ENCODE measurements at regions not wholly inside any gene's neighbourhood (a gene's known extent, or its start where the extent isn't known, plus 50 kb on each side); places are given as distances from the start of the nearest gene placed in this dataset.

DNA sequence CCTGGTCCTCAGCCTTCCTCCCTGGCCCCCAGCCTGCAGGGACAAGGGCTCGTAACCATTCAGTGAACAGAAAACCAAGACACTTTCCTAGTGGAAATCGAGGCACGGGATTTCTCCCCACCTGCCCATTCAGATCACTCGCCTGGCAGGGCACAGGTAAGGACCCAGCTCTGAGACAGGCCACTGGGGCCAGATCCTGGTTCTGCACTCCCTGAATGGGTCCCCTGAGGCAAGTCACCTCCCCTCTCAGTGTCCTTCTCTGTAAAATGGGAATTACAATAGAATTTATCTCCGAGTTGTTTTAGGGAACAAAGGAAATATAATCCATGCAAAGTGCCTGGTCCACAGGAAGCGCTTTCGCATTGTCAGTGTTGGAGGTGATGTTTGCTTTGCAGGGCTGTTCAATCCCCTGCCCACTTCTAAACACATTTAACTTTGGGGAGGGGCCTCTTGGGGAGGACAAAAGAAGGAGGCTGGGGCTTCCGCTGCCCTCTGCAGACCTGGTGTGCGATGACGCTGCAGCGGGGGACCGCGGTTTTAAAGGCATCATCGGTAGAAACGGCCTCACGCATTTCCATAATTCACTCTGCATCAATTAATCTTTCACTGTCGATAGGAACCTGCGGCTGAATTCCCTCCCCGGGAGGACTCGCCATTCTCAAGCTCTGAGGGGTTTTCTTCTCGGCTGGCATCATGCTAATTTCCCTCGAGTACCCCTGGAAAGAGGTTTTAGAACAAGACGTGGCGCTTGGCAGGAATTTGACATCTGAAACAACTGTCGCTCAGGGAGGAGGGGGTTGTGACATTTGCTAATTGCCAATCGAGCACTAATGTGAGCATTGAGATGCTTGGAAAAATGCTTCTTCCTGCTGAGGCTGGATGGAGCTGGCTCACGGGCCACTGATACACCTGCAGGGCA lies 70.4 kb upstream of the FGF3 start:
- H3K9me3 ChIP-seq (ENCODE audit: low read length) = no peaks in the 10 kb centered on the region
- H3K36me3 ChIP-seq (ENCODE audit: insufficient read depth, low read length) = no peaks in the 10 kb centered on the region
- TF ChIP-seq EZH2 (IDR thresholded peaks at IDR 0.05; ENCODE audit: borderline replicate concordance, low read length) = no peak
- TF ChIP-seq, protein P1, sequence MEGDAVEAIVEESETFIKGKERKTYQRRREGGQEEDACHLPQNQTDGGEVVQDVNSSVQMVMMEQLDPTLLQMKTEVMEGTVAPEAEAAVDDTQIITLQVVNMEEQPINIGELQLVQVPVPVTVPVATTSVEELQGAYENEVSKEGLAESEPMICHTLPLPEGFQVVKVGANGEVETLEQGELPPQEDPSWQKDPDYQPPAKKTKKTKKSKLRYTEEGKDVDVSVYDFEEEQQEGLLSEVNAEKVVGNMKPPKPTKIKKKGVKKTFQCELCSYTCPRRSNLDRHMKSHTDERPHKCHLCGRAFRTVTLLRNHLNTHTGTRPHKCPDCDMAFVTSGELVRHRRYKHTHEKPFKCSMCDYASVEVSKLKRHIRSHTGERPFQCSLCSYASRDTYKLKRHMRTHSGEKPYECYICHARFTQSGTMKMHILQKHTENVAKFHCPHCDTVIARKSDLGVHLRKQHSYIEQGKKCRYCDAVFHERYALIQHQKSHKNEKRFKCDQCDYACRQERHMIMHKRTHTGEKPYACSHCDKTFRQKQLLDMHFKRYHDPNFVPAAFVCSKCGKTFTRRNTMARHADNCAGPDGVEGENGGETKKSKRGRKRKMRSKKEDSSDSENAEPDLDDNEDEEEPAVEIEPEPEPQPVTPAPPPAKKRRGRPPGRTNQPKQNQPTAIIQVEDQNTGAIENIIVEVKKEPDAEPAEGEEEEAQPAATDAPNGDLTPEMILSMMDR (IDR thresholded peaks at IDR 0.05; ENCODE audit: low read length) = no peak
- no peak overlapping the region for H3K4me3 ChIP-seq (ENCODE audit: low read depth, low read length, poor library complexity, severe bottlenecking)
- H3K4me1 ChIP-seq (ENCODE audit: insufficient read depth, low read length, severe bottlenecking) = no peaks in the 10 kb centered on the region
- no peak overlapping the region for H2AFZ ChIP-seq (ENCODE audit: low read length)
- no peaks in the 10 kb centered on the region for H4K20me1 ChIP-seq (ENCODE audit: insufficient read depth, low read length)
- H3K79me2 ChIP-seq (ENCODE audit: insufficient read depth, low read length) = no peaks in the 10 kb centered on the region
- H3K4me2 ChIP-seq (ENCODE audit: low read length) = no peak overlapping the region
- H3K27ac ChIP-seq (ENCODE audit: low read depth, low read length, poor library complexity, severe bottlenecking) = no peak overlapping the region
- H3F3A ChIP-seq (ENCODE audit: insufficient read depth, low read length) = no peaks in the 10 kb centered on the region
- no peaks in the 10 kb centered on the region for H3K9me2 ChIP-seq (ENCODE audit: low read depth, low read length)
- H3K9ac ChIP-seq (ENCODE audit: low read length) = no peak overlapping the region
- H3K27me3 ChIP-seq (ENCODE audit: insufficient read depth, low read length) = no peaks in the 10 kb centered on the region

DNA sequence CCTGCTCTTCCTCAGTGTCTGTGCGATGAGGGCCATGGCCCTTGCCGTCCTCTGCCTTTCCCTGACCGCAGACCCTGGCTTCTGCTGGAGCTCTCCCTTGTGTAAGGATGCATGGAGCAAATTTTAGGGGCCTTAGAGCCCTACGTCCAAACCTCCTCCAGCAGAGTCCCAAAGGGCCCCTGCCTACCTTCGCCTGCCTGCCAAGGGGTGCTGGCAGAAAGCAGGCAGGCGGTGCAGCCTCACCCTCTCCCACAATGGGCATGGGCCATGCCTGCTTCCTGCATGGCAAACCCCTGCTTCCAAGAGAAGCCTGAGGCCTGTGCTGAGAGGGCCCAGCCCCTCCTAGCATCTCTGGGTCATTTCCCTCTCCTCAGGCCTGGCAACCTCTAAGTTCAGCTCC lies 71.3 kb upstream of the FGF3 start:
- Histone ChIP-seq H3K9ac (ENCODE audit: low read length) (no peak overlapping the region), H3K27me3 (ENCODE audit: insufficient read depth, low read length) (no peaks in the 10 kb centered on the region), H2AFZ (ENCODE audit: low read length) (no peak overlapping the region), H3K27ac (ENCODE audit: low read depth, low read length, poor library complexity, severe bottlenecking) (no peak overlapping the region), H3K4me1 (ENCODE audit: insufficient read depth, low read length, severe bottlenecking) (no peaks in the 10 kb centered on the region), H3K79me2 (ENCODE audit: insufficient read depth, low read length) (no peaks in the 10 kb centered on the region), H3K9me2 (ENCODE audit: low read depth, low read length) (no peaks in the 10 kb centered on the region), H3K4me2 (ENCODE audit: low read length) (no peak overlapping the region), H3K4me3 (ENCODE audit: low read depth, low read length, poor library complexity, severe bottlenecking) (no peak overlapping the region), H4K20me1 (ENCODE audit: insufficient read depth, low read length) (no peaks in the 10 kb centered on the region), H3F3A (ENCODE audit: insufficient read depth, low read length) (no peaks in the 10 kb centered on the region), H3K9me3 (ENCODE audit: low read length) (no peaks in the 10 kb centered on the region), H3K36me3 (ENCODE audit: insufficient read depth, low read length) (no peaks in the 10 kb centered on the region)
- TF ChIP-seq, protein P1 (IDR thresholded peaks at IDR 0.05; ENCODE audit: low read length) = no peak
- no peak for TF ChIP-seq EZH2 (IDR thresholded peaks at IDR 0.05; ENCODE audit: borderline replicate concordance, low read length)

DNA sequence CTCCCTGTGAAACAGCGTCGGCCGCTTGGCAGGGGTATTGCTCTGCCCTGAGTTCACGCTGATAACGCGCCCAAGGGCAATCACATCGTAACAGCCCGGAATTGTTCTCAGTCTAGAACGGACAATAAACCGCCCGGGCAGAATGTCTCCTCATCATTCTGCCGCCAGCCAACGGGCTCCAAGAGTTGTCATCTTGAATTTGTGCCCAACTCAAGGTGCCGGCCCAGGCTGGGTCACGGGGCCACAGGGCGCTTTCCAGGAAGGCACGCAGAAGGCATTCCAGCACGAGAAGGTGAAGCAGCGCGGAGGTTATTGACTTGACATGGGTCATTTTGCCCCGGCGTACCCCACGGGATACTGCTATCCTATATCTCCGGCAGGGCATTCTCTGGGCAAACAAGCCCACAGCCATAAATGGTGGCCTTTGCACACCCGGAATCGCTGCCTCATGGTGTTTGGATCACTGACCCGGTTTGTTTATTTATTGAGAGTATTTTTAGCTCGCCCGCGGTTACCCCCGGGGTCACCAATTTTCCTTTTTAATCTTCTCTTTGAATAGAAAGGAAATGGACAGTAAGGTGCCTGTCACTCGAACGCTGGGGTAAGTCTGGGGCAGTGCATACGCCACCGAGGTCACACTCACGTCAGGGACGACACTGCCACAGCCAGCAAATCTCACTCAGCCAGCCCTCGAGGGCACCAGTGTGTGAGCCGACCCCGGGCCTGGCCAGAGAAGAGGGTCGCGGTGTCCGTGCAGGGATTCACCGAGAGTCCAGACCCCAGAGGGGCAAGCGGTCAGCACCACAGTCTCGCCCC lies 72.4 kb upstream of the FGF3 start:
- Histone ChIP-seq H3K27me3 (ENCODE audit: insufficient read depth, low read length) (no peaks in the 10 kb centered on the region), H3K36me3 (ENCODE audit: insufficient read depth, low read length) (no peaks in the 10 kb centered on the region), H3K9me3 (ENCODE audit: low read length) (no peaks in the 10 kb centered on the region), H3K9ac (ENCODE audit: low read length) (no peak overlapping the region), H3K4me1 (ENCODE audit: insufficient read depth, low read length, severe bottlenecking) (no peaks in the 10 kb centered on the region), H4K20me1 (ENCODE audit: insufficient read depth, low read length) (no peaks in the 10 kb centered on the region), H3F3A (ENCODE audit: insufficient read depth, low read length) (no peaks in the 10 kb centered on the region), H3K79me2 (ENCODE audit: insufficient read depth, low read length) (no peaks in the 10 kb centered on the region), H3K27ac (ENCODE audit: low read depth, low read length, poor library complexity, severe bottlenecking) (no peak overlapping the region), H3K9me2 (ENCODE audit: low read depth, low read length) (no peaks in the 10 kb centered on the region), H2AFZ (ENCODE audit: low read length) (no peak overlapping the region), H3K4me3 (ENCODE audit: low read depth, low read length, poor library complexity, severe bottlenecking) (no peak overlapping the region), H3K4me2 (ENCODE audit: low read length) (no peak overlapping the region)
- TF ChIP-seq, protein P1 (IDR thresholded peaks at IDR 0.05; ENCODE audit: low read length) = no peak
- TF ChIP-seq EZH2 (IDR thresholded peaks at IDR 0.05; ENCODE audit: borderline replicate concordance, low read length) = no peak

Measured in OCI-LY1 (cell line).